GM06990 (cell line): ENCODE measurements at regions not wholly inside any gene's neighbourhood (a gene's known extent, or its start where the extent isn't known, plus 50 kb on each side); places are given as distances from the start of the nearest gene placed in this dataset.

Experiments used
- DNase-seq: peaks from one replicate; pipeline ENCODE4 v3.0.0-alpha.2; 2011; ENCODE audit not compliant: insufficient read length; ENCODE audit errors: extremely low read depth
- H3K27me3 ChIP-seq: replicated peaks from 2 replicates; pipeline ENCODE4 v1.6.0; 2011; ENCODE audit warnings: low read length; ENCODE audit not compliant: control insufficient read depth, insufficient read depth
- H3K36me3 ChIP-seq: 2 replicates; pipeline ENCODE4 v1.5.1; 2011; ENCODE audit warnings: low read length; ENCODE audit not compliant: control insufficient read depth, insufficient read depth
- H3K4me3 ChIP-seq: replicated peaks from 2 replicates; pipeline ENCODE4 v1.5.1; 2011; ENCODE audit warnings: low read depth, mild to moderate bottlenecking, control low read depth, low read length
- TF ChIP-seq, protein P1 (sequence below): IDR thresholded peaks from 2 replicates; pipeline ENCODE4 v1.5.1; 2011; ENCODE audit warnings: low read length, control low read depth, mild to moderate bottlenecking, inconsistent platforms; ENCODE audit not compliant: insufficient read depth, poor library complexity, severe bottlenecking

DNA sequence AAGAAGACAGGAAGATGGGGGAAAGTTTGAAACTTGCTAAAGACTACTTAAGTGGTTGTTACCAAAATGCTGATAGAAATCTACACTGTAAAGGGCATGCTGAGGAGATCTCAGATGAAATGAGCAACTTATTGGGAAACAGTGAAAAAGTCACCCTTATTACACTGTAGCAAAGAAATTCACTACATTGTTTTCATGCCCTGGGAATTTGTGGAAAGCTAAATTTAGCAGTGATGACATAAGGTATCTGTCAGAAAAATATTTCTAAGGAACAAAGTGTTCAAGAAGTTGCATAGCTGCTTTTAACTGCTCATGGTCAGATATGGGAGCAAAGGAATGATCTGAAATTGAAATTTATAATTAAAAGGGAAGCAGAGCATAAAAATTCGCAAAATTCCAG is 702.4 kb upstream of the LRRC4C start:
- TF ChIP-seq, protein P1, sequence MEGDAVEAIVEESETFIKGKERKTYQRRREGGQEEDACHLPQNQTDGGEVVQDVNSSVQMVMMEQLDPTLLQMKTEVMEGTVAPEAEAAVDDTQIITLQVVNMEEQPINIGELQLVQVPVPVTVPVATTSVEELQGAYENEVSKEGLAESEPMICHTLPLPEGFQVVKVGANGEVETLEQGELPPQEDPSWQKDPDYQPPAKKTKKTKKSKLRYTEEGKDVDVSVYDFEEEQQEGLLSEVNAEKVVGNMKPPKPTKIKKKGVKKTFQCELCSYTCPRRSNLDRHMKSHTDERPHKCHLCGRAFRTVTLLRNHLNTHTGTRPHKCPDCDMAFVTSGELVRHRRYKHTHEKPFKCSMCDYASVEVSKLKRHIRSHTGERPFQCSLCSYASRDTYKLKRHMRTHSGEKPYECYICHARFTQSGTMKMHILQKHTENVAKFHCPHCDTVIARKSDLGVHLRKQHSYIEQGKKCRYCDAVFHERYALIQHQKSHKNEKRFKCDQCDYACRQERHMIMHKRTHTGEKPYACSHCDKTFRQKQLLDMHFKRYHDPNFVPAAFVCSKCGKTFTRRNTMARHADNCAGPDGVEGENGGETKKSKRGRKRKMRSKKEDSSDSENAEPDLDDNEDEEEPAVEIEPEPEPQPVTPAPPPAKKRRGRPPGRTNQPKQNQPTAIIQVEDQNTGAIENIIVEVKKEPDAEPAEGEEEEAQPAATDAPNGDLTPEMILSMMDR = no peak
- H3K4me3 ChIP-seq = no peak overlapping the region
- no peaks in the 10 kb centered on the region for H3K36me3 ChIP-seq
- DNase-seq = no peak
- H3K27me3 ChIP-seq = no peaks in the 10 kb centered on the region

DNA sequence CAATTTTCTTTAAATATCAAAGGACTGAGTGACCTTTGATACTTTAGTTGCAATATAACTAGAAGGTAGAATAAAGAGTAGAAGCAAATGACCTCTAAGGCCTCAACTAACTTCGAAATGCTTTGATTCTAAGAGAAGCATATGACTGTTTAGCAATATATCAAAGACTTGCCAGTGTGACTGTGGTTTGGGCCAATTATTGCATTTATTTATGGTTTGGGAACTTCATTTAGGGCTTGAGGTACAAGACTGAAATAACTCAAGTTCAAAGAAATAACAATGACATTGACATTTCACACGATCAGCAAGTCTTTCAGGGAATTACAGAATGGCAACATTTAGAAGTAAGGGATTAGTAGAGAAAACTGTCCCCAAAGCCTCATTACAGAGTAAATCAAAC is 709.7 kb upstream of the LRRC4C start:
- DNase-seq = no peak
- Histone ChIP-seq H3K36me3 (no peaks in the 10 kb centered on the region), H3K27me3 (no peaks in the 10 kb centered on the region), H3K4me3 (no peak overlapping the region)
- TF ChIP-seq, protein P1 = no peak

DNA sequence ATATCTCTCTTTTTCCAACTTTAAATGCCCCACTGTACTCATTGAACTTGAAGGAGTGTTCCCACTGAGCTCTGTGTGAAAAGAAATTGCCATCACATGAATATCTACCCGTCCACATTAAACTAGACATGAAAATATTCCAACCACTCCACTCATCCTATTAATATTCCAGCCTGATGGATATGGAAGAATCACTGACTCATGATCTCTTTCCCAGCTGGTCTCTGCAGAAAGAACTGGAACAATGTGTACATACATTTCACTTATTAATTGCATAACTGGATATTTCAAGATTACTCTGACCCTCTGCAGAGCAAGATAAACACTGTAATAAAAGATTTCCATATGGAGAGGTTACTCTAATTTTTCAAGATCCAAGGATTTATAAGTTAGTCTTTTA is 711.1 kb upstream of the LRRC4C start:
- Histone ChIP-seq H3K36me3 (no peaks in the 10 kb centered on the region), H3K27me3 (no peaks in the 10 kb centered on the region), H3K4me3 (no peak overlapping the region)
- TF ChIP-seq, protein P1 = no peak
- no peak for DNase-seq

DNA sequence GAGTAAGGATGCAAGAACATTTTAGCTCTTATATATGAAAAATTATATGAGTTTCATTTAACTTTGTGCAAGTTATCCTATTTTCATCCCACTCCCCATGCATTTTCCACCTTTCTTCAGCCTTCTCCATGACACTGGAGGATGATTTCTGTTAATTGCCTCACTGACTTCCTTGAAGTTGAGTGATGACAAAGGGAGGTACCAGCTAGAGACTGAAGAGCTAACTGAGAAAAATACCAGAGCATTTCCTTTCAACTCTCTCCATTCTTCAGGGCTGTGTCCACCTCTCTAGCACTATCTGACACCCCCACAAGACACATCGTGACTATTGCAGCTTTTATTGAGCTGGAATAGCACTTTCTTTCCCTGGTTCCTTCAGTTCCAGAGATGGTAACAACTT is 711.6 kb upstream of the LRRC4C start:
- TF ChIP-seq, protein P1 = no peak
- no peak overlapping the region for H3K4me3 ChIP-seq
- H3K36me3 ChIP-seq = no peaks in the 10 kb centered on the region
- no peak for DNase-seq
- no peaks in the 10 kb centered on the region for H3K27me3 ChIP-seq

DNA sequence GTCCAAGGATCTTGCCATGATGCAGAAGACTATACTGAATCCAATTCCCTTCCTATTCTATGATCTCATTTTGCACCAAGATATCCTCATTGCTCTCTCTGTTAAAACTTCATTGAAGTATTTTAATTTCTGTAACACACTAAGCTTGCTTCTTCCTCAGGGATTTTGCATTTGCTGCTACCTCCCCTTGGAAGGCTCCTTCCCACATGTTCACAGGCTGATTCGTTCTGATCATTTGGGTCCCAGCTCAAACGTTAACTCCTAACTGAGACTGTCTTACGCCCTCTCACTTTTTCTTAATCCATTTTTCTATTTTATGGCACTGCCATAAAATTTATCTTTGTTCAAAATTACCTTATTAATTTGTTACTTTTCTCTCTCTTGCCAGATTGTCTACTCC is 713.0 kb upstream of the LRRC4C start:
- H3K36me3 ChIP-seq = no peaks in the 10 kb centered on the region
- TF ChIP-seq, protein P1 = no peak
- DNase-seq = no peak
- H3K27me3 ChIP-seq = no peaks in the 10 kb centered on the region
- no peak overlapping the region for H3K4me3 ChIP-seq

DNA sequence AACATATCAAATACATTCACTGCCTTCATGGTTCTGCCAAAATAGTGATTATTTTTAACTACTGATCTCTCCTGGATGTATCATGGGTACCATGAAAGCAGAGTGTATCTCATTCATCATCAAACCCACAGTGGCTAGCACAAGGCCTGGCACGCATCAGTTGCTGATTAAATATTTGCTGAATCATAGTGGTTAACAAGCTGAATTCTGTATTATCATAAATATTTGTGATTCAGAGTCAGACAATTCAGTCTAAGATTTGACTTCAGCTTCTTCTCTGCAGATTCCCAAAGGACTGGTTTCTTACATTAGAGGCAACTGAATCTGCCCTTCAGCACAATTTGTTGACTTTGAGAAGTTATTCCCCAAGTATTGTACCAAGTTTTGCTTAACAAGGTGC is 715.8 kb upstream of the LRRC4C start:
- no peak overlapping the region for H3K4me3 ChIP-seq
- TF ChIP-seq, protein P1 = no peak
- H3K36me3 ChIP-seq = no peaks in the 10 kb centered on the region
- DNase-seq = no peak
- no peaks in the 10 kb centered on the region for H3K27me3 ChIP-seq
